ENCODE measurements at regions not wholly inside any gene's neighbourhood (a gene's known extent, or its start where the extent isn't known, plus 50 kb on each side); places are given as distances from the start of the nearest gene placed in this dataset.
"Not testable (repeated sequence)": the region's sequence is repeated elsewhere in the genome, so short reads cannot be mapped to it uniquely, and the experiment has no call there.

DNA sequence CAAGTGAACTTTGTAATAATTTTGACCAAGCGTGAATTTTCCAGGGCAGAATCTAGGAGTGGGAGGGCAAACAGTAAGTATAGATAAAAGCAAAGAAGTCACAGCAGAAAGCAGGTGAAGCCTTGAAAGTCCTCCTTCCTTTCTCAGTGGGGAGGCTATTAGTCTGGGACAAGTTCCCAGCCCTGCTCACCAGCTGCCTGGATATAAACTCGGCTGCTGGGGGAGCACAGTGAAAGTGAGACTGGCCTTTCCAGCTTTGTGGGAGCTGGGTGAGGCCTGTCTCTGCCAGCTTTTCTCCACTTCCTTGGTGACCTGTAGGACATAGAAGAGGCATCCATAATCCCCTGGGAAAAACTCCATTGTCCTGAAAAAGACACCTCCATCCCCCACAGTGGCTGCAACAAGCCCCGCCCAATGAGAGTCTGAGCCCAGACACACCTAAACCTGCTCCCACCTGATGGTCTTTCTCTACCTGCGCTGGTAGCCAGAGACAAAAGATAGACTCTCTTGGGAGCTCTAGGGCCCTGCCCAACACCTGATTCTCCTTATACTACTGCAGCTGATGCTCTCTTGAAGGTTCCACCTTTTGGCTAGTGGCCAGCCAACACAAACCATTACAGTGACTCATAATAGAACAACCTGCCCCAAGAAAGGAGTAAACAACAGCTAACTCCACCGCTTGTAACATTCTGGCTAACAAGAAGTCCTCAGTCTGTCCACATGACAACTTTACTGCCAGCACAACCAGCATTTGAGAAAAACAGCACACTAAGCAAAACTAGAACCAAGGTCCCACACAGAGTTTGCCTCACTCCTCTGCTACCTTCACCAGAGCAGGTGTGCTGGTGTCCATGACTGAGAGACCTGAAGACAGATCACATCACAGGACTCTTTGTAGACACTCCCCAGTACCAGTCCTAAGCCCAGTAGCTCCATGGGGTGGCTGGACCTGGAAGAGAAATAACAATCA lies 252.2 kb upstream of the SLITRK6 start:
- no peak for DNase-seq

DNA sequence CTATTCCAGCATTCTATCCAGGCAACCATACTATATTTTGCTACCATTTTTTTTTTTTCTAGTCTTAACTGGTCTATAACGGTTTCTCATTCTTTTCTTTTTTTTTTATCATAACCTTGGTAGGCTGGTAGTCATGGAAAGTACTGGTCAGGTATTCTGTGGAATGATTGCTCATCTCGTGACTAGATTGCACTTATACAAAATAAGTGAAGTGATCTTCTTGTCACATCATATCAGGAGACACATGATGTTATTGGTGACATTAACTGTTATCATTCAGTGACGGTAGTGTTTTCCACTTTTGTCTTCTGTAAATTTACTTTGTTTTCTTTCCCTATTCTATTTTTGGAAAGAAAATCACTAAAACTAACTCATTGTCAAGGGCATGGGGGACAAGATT lies 239.3 kb upstream of the SLITRK6 start:
- DNase-seq = no peak

DNA sequence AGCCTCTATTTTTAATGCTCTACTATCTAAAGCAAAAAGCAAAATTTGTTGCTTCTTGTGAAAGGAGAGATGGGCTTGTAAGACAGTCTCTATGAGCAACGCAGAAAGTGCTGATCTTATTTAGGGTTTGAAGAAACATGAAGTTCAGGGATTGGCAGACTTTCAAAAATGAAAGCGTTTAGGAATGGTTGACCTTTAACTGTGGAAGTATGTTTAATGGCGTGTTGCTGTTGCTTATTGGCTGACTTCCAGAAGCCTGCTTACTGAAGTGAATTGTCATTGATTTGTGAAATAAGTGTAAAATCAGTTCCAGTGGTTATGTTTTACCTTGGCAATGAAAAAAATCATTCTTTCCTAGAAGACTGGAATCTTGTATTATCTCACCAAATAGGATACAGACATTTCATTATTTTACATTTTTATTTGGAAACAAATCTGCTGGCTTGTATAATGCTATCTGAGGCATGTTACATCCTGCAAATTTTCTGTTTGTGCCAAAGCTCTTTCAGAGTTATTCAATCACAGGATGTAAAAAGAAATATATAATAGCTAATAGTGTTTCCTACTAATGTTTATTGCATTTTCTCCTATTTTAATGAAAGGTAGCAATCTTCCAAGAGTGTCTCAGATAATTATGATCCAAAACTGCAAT lies 221.3 kb upstream of the SLITRK6 start:
- DNase-seq = no peak

DNA sequence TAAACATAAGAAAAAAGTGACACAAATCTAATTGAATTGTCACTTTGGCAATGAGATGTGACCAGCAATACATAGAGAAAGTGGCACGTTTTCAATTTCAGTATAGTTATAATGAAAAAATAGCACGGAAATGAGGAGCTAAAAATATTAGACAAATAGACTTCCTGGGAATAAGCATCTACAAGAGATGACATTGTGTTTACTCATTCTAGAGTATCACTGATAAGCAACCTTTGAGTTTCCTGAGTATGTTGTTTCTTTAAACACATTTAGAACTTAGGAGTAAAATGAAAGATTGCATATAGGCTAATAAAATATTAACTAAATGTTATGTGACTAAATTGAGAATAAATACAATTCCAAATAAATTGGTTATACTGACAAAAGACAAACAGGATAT lies 207.1 kb upstream of the SLITRK6 start:
- DNase-seq = no peak

DNA sequence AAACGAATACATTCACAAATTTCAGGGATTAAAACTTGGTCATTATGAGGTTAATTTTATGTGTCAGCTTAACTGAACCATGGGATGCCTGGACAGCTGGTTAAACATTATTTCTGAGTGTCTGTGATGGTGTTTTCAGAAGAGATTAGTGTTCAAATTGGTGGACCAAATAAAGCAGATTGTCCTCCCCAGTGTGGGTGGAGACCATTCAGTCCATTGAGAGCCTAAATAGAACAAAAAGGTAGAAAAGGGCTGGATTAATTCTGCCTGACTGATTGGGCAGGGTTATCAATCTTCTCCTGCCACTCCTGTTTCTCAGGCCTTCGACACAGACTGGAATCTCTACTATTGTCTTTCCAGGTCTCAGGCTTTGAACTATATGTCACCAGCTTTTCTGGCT lies 203.8 kb upstream of the SLITRK6 start:
- no peak for DNase-seq

DNA sequence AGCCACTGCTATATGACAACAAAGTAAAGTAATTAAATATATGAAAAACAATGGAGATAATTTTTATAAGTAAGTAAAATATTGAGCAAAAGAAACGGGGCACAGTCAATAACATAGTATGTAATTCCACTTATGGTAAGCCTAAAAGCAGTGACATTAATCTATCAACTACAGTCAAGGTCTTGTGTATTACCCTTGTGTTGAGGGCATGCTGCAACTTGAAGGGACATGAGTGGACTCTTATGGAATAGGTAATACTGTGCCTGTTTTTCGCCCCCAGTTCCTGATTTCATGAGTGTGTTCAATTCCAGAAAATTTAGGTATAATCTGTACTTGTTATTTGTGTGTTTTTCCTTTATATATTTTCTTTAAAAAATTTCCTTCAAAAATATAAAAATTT lies 201.3 kb upstream of the SLITRK6 start:
- DNase-seq = no peak

DNA sequence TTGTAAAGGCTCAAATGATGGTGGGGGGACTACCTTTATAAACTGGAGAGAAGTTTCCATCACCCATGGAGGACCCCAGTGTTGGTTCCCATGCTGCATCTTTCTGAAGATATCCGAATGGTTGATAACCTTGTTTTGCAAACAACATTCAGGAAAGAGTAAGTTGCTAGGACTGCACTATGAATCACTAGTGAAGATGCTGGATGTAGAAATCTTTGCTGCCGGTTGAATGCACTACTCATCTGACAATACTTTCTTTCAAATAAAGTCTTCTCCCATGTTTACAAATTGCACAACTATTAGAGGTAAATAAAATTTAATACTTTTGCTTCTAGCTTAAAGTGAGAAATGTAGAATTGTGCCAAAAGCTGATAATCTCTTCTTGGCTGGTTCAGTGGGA lies 198.4 kb upstream of the SLITRK6 start:
- DNase-seq = no peak

DNA sequence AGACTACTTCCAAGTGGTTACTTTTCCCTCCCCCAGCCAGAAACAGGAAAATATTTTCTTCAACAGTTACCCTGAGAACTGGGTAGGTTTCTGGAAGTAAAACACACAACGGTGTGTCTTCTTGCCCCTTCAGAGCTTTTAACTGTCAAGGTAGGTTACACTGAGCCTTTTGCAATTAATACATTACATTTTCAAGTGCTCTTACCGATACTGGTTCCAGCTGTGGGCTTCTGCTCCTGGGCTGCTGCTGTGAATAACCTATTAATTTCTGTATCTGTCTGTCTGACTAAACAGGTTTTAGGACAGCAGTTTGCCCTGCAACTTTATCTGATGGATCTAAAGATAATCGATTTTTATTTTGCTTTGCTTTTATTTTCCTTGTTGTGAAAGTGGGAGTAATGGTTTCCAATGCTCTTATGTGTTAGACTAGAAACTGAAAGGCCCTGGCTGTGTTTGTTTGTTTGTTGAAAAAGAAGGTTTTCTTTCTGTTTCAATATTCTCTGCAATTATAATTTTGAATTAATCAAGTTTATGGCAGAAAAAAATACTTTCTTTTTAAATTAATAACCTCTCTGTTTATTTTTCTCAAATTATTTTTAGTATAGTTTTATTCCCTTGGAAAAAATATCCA lies 196.7 kb upstream of the SLITRK6 start:
- DNase-seq = no peak

DNA sequence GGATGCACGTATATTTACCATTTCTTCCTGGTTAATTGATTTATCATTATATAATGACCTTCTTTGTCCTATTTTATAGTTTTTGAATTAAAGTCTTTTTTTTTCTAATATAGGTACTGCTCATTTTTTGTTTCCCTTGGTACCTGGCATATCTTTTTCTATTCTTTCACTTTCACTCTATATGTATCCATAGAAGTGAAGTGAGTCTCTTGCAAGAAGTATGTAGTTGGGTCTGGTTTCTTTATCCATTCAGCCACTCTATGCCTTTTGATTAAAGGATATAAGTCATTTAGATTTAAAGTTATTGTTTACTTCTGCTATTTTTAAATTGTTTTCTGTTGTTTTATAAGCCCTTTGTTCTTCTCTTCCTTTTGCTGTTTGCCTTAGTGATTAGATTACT lies 194.3 kb upstream of the SLITRK6 start:
- DNase-seq = no peak

DNA sequence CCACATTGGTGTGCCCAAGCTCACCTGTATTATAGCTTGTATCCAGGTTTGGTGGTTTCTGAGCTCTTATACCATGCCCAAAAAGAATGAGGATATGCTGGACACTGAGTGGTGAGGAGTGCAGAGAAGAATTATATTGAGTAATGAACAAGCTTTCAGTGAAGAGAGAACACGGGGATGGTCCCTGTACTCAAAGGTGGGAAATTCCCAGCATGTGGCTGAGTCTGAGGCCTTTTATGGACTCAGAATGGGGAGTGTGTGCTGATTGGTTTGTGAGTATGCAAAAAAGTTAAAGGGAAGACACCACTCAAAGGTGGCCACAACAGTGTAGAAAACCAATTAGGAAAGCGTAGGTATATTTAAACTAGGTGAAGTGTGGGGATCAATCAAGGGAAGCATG lies 191.2 kb upstream of the SLITRK6 start:
- DNase-seq = no peak

DNA sequence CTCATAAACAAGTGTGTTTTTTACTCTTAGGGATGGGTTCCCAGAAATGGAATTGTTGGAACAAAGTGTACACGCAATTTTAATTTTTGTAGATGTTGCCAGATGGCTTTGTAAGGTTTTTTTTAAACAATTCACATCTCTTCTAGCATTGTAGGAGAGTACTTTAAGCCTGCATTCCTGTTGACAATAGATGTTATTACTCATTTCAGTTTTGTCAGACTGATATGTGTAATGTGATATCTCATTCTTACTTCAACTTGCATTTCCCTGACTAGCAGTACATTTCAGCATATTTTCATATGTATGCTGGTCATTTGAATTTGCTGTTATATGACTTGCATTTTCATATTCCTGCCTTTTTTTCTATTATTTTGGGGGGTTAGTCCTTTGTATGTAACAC lies 186.6 kb upstream of the SLITRK6 start:
- DNase-seq = no peak

DNA sequence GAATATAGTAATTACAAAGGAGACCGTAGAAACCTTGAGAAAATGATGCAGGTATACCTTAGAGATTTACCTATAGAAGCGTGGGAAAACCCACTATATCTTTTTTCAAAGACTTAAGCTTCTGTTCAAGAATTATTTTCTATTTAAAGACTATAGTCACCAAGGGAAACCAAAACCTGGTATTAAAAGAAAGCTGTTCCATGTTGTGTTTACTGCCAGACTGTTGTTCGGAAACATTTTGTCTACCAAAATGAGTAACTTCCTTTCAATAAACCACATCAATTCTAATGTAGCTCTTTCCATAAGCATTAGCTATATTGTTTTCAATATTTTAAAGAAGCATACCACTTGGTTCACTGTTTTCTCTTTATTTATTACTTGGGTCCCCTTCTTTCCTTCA lies 182.9 kb upstream of the SLITRK6 start:
- DNase-seq = no peak

DNA sequence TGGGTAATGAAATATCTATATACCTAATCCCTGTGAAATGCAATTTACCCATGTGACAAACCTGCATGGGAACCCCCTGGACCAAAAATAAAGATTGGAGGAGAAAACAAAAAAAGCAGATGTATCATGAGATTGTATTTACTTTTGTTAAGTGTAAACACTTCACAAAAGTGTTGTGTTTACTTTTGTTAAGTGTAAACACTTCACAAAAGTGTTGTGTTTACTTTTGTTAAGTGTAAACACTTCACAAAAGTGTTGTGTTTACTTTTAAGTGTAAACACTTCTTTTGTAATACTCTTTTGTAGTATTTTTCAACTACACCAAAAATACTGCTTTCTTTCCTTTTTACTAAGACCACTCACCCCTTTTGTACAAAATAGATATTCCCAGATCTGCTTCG lies 181.2 kb upstream of the SLITRK6 start:
- DNase-seq = not testable (repeated sequence)

DNA sequence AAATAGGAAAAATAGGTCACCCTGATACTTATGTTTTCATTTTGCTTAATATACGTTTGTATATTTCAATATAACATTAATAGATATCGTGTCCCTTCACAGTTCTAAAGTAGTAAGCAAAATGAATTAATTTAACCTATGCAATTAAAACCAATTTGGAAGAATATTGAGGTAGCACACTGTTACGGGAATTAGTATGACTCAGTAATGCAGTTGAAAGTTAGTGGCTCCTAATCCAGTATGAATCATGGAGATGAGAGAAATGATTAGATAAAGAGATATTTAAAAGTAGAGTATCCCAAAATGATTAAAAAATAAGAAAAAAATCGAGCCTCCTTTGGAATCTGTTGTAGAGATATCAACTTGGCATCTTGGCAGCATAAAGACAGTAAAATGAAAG lies 177.0 kb upstream of the SLITRK6 start:
- DNase-seq = no peak

DNA sequence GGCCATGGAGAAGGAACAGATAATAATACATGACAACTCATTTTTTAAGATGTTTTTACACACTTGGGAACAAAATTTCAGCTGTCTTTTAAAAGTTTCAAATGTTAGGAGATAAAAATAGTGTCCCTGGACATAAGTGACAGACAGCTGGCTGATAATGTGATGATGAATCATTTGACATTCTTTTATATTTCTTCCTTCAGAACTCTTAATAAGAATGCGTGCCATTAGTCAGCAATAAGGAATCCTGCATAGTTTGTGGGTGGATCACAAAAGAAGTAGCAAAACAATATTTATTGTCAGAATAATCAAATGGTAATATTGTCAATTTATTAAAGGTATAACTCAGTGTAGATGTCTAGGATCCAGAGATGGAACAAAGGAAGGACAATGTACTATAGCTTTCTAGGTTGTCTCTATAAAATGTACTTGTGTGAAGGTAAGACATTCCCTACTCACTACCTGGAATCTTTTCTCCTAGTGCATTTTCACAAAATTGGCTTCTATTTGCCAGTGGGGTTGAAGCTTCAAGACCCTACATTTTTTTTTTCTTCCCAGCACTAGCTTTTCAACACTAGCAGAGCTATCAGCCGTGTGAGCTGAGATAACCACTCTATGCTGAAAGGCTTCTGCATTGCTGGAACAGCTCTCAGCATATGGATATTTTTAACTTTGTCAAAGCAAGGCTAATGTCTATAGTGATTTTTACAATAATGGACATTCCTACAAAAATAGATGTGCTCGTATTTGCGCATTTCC lies 175.6 kb upstream of the SLITRK6 start:
- no peak for DNase-seq

DNA sequence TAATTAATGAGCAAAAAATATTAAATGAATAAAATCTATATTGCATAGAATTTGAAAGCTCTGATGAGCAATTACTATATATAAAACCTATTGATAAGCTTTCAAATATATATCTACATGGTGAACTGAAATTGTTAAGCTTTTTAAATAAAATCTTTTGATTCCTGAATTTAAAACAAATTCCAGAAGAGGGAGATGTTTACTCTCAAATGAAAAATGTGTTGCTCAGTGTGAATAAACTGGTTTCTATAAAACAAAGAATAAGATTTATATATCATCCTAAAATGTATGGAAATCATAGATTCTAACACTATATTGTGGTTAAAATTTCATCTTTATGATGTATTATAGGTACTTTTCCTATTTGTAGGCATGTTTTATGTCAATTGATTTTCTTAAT lies 171.5 kb upstream of the SLITRK6 start:
- DNase-seq = no peak

DNA sequence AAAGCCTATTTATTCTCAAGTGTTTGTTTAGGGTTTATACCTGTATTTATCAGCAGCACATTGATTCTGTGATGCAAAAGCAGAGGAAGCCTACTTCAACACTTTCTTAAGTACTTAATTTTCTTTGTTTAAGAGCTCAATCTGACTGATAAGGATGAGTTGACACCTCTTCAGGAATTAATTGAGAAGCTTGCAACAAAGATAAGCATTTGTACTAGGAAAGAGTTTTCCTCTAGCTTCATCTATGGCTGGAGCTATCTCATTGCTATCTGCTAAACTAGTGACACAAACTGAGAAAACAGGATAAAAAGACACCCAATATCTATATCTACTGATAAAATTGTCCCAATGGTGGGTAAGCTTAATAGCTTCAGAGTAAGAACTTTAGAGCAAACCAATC lies 170.1 kb upstream of the SLITRK6 start:
- DNase-seq = no peak

DNA sequence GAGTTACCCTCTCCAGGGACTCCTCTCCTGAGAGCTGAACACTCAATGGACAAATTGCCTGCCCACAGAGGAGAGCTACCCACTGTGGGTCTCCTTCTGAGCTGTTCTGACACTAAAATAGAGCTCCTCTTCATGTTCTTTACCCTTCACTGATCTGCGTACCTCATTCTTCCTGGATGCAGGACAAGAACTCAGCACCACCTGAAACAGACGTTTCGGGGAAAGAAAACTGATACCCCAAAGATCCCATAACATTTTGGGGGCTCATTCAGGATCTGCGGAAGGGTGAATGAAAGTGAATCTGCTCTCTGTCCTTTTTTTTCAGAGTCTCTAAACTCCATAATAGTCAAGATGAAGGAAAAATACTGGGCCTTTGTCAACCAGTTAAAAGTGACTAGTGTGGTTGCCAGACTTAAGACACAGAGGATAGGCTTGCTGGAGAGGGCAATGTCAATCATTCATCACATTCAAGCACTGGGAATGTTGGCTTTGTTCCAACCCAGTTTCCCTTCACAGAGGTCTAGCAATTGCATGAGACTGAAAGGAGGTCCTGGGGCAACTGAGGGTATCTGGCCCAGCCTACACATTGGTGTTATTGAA lies 136.7 kb upstream of the SLITRK6 start:
- no peak for DNase-seq

DNA sequence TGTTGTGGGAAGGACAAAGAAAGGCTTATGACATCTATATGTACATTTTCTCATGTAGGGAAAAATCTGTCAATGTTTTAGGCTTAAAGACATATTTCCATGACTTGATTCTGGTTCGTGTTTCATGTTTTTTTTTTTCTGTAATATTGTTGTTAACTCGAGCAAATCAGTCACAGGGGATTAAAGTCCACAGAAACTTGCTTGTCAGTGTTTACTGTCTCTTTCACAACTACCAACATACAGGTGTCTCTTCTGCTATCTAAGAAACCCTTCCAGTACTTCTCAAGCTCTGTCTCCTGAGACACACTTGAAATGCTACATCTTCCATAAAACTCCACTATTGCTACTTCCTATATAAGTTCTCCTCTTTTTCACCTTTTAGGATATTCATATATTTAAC lies 130.9 kb upstream of the SLITRK6 start:
- DNase-seq = no peak

DNA sequence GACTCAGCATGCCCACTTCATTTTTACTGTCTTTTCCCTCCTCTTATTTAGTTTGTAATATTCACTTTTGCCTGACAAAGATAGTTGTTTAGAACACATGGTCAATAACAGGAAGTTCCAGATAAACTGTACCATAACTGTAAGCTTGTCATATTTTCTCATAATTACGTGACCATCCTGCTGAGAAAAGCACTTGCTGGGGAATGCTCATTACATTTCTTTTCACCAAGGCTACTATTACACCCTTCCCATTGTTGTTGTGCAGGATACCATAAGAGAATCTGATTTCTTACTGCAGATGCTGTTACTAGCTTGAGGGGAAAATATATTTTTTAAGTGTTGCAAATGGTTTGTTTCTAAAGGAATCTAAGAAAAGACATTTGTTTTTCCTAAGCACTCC lies 111.7 kb upstream of the SLITRK6 start:
- DNase-seq = no peak

DNA sequence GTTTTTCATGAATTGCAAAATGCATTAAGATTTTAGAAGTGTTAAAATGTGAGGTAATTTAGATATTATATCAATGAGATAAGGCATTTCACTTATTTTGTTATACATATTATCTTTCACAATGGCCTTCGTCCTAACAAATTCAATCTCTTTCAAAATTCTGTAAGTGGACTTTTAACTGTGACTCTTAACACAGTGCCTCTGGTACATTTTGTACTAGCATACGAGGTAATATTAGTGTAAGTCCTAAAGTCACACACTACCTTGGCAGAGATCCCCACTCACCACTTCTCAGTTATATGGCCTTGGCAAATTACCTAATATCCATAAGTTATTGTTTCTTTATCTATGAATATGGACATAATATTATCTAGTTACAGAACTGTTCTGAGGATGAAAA lies 101.3 kb upstream of the SLITRK6 start:
- no peak for DNase-seq

DNA sequence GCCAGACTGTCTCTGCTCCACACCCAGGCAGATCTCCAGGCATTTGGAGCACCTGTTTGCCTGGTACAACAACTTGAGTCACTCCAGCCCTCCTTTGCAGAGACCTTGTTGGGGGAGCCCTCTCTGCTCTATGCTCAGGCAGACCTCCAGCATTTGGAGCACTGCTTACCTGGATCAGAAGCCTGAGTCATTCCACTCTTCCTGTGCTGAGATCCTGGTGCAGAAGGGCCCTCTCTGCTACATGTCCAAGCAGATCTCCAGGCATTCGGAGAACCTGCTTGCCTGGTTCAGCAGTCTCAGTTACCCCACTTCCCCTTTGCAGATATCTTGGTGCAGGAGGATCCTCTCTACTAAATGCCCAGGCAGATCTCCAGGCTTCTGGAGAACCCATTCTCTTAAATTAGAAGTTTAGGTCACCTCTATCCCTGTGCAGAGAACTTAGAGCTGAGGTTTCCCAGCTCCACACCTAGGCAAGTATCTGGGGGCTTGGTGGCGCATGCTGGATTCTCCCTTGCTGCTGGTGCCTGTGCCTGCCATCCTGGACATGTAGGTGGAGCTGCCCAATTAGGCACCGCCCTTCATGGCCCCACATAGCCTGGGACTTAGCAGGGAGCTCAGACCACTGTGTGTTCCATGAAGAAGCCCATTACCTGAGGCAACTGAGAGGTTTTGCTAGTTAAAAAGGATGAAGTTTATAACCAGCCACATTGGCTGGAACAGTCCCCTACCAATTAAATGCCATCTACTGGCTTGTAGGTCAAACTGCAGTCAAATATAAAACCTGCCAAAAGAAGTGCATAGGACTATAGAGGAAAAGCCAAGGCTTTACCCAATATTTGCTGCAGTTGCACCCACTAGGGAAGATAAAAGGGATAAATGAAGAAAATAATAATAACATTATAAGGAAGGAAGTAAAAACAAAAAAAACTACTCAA lies 97.6 kb upstream of the SLITRK6 start:
- no peak for DNase-seq

Measured in hematopoietic multipotent progenitor cell treated with erythropoietin and hydrocortisone succinate and interleukin-3 and kit ligand, for 8 days (in vitro differentiated cells).